ENCODE measurements at regions not wholly inside any gene's neighbourhood (a gene's known extent, or its start where the extent isn't known, plus 50 kb on each side); places are given as distances from the start of the nearest gene placed in this dataset.

GRCh38 chr6:133701633-133702331 lies 187.1 kb upstream of the TCF21 start (continued):
- no peak for TF ChIP-seq RXRA (IDR thresholded peaks at IDR 0.05; ENCODE audit: insufficient read depth, low read depth, low read length)
- no peak for TF ChIP-seq SAP30 (IDR thresholded peaks at IDR 0.05; ENCODE audit: insufficient read depth, insufficient replicate concordance, low read length)
- no peak for TF ChIP-seq TBP (IDR thresholded peaks at IDR 0.05; ENCODE audit: low read depth, low read length)
- TF ChIP-seq, protein P1, sequence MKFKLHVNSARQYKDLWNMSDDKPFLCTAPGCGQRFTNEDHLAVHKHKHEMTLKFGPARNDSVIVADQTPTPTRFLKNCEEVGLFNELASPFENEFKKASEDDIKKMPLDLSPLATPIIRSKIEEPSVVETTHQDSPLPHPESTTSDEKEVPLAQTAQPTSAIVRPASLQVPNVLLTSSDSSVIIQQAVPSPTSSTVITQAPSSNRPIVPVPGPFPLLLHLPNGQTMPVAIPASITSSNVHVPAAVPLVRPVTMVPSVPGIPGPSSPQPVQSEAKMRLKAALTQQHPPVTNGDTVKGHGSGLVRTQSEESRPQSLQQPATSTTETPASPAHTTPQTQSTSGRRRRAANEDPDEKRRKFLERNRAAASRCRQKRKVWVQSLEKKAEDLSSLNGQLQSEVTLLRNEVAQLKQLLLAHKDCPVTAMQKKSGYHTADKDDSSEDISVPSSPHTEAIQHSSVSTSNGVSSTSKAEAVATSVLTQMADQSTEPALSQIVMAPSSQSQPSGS (IDR thresholded peaks at IDR 0.05; ENCODE audit: low read length), result no peak
- no peak for TF ChIP-seq RAD21 (IDR thresholded peaks at IDR 0.05 in 1 of 2, conservative IDR thresholded peaks at IDR 0.05 in 1 of 2; ENCODE audit: low read depth in 2 of 2, low read length in 2 of 2)
- TF ChIP-seq TEAD4 (IDR thresholded peaks at IDR 0.05; ENCODE audit: low read depth, low read length), result no peak
- TF ChIP-seq BACH1 (IDR thresholded peaks at IDR 0.05; ENCODE audit: low read length), result no peak

Data from H1 (cell line).